C4-2B (cell line): ENCODE measurements at regions not wholly inside any gene's neighbourhood (a gene's known extent, or its start where the extent isn't known, plus 50 kb on each side); places are given as distances from the start of the nearest gene placed in this dataset.

Experiments used
- H3K27ac ChIP-seq: fragments of 450-650 bp; 2 replicates; pipeline ENCODE4 v1.5.1; 2017
- CTCF ChIP-seq: fragments of 450-650 bp; conservative IDR thresholded peaks from 2 replicates; pipeline ENCODE4 v1.5.1; 2017; ENCODE audit warnings: mild to moderate bottlenecking
- ZFX ChIP-seq: fragments of 450-650 bp; IDR thresholded peaks from 2 replicates; pipeline ENCODE4 v1.6.1; 2017

- H3K27ac ChIP-seq = no peak overlapping the region
- no peak for TF ChIP-seq CTCF
- no peak for TF ChIP-seq ZFX
Observed at GRCh38 chr2:195587966-195588365, 69.1 kb upstream of the SLC39A10 start.

- no peak overlapping the region for H3K27ac ChIP-seq
- no peak for TF ChIP-seq ZFX
- TF ChIP-seq CTCF = no peak
Observed at GRCh38 chr2:195586062-195586714, 70.8 kb upstream of the SLC39A10 start.

- TF ChIP-seq ZFX = no peak
- no peak for TF ChIP-seq CTCF
- no peak overlapping the region for H3K27ac ChIP-seq
Observed at GRCh38 chr2:195582188-195582587, 74.8 kb upstream of the SLC39A10 start.

GRCh38 chr2:195579776-195580555, 77.1 kb upstream of the SLC39A10 start:
- no peak overlapping the region for H3K27ac ChIP-seq
- TF ChIP-seq CTCF (no peak), ZFX (no peak)

GRCh38 chr2:195575879-195576401, 81.1 kb upstream of the SLC39A10 start:
- H3K27ac ChIP-seq = no peak overlapping the region
- TF ChIP-seq ZFX (no peak), CTCF (peak; percentile 51)

GRCh38 chr2:195575016-195575415, 82.0 kb upstream of the SLC39A10 start:
- H3K27ac ChIP-seq = no peak overlapping the region
- no peak for TF ChIP-seq CTCF
- TF ChIP-seq ZFX = no peak

GRCh38 chr2:195574312-195574711, 82.7 kb upstream of the SLC39A10 start:
- no peak overlapping the region for H3K27ac ChIP-seq
- no peak for TF ChIP-seq ZFX
- TF ChIP-seq CTCF = no peak
